Stimulated activated CD4-positive, alpha-beta T cell treated with anti-CD3 and anti-CD28 coated beads, Interleukin-2, amount 100 ng/mL, for 24 hours (primary cell): ENCODE measurements at regions not wholly inside any gene's neighbourhood (a gene's known extent, or its start where the extent isn't known, plus 50 kb on each side); places are given as distances from the start of the nearest gene placed in this dataset.

ENCODE experiments used
- DNase-seq, 2 donors: peaks; one replicate each; pipeline ENCODE4 v3.0.0-alpha.2; 2020

GRCh38 chr6:14621518-14621917 is 503.9 kb downstream of the CD83 start:
- DNase-seq = no peak

- no peak for DNase-seq
Measured at GRCh38 chr6:14622085-14622484, 504.5 kb downstream of the CD83 start.

DNA sequence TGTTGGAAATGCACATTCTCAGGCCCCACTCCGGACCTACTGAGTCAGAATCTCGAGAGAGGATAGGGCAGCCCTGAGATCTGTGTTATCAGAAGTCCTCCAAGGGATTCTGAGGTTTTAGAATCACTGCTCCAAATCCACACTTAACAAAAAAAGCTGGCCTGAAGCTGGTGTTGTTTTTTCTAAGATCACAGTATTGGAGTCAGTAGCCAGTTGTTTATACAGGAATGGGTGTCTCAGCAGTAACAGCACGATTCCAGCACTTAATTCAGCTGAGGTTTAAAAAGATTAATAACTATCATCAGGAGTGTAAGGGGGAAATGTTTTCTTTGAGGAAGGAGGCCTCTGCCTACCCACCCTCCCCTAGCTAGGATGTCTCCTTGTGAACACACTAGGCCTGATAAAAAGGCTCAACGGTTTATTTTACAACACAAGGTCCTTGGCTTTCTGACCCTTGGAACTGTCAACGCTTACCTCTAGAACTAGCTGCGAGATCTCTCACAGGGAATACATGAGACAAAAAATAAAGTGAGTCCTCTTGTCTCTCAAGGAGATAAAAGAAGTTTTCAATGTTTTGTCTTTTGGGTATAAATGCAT is 505.4 kb downstream of the CD83 start:
- no peak for DNase-seq

DNA sequence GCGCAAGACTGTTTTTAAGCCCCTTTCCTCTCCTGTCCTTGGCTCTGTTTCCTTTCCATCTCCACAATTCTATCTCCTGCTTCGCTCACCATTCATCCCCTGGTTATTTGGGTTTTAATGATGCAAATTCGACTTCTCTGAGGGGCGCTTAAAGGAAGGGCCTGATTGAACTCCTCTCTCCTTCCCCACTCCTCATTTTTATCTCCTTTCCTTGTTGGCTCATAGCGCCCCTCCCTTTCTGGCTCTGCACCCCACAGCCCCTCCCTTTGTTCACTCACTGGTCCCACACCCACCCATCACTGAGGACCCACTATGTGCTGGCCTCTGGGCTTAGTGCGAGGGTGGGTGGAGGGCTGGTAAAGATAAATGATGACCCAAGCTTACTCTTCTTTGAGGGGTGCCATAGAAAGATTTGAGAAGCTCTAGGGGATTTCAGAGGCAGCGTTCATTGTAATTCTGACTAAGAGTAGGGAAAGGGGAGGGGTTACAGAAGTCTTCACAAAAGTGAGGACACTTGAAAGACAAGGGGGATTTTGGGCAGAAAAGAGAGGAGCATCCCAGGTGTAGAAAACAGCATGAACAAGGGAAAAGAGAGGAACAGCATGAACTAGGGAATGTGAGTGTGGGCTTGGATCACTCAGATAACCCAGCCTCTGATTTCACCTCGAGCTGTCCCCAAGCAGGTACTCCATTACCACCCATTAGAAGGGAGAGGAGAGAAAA is 507.8 kb downstream of the CD83 start:
- no peak for DNase-seq

DNA sequence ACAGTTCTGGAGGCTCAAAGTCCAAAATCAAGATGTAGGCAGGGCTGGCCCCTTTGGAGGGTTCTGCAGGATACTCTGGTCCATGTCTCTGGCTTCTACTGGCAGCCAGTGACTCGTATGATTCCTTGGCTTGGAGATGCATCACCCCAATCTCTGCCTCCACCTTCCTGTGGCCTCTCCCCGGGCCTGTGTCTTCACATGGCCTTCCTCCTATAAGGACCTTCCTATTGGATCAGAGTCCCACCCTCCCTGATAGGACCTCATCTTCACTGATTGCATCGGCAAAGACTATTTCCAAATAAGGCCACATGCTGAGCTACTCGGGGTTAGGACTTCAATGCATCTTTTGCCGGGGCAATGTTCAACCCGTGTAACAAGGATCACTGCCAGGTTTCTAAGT is 509.0 kb downstream of the CD83 start:
- DNase-seq = no peak

DNA sequence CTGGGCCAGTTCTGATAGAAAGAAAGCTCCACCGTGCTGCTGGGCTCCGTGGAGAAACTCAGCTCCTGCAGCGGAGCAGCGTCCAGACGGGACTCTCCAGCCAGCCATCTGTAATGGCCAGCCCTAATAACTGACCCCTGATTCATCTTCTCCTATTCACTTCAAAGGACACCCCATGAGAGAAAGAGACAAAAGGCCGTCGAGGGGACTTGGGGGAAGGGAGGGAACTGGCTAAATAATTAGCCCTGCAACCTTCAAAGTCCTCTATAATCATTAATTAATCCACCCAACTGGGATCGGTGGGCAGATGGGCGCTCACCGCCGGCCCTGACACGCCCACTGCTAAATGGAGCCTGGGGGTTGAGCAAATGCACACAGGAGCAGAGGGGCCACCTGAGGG is 512.4 kb downstream of the CD83 start:
- no peak for DNase-seq

GRCh38 chr6:14633479-14633878 is 515.9 kb downstream of the CD83 start:
- DNase-seq = no peak

DNA sequence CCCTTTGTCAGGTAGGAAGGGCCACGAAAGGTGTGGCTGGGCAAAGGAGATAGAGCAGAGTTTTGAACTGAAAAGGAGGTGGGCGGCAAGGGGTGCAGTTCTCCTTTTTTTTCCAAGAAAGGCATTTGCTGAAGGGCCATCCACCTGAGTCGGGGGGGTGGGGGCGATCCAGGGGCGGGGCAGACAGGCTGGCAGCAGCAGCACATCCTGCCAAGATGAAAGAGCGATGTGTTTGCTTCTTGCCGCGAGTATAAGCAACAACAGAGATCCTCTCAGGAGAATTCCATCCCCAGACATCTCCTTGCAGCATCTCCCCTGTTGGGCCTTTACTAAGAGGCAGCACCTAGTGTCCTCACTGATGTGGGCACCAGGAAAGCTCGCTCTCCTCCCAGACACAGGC is 516.5 kb downstream of the CD83 start:
- no peak for DNase-seq

GRCh38 chr6:14635195-14635594 is 517.6 kb downstream of the CD83 start:
- DNase-seq = peak; percentile 32 to 49

GRCh38 chr6:14635934-14636591 is 518.5 kb downstream of the CD83 start:
- DNase-seq = no peak

DNA sequence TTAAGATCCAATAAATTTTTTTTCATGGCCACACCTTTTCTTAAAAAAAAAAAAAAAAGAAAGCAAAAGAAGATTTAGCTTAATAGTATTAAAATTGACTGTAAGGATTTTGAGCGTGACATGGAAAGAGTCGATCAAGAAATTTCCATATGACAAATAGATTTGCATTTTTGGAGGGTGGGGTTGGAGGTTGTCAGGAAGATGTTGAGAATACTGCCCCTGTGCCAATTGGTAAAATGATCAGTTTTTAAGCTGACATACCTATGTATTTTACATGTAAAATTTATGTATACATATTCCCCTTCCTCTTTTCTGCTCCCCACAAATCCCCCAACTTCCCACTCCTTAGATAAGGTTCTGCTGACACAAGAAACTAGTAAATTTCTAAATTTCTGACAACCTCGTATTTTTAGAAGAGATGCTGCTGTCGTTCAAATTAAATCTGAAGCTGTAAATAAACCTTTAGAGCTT is 520.9 kb downstream of the CD83 start:
- DNase-seq = no peak

DNA sequence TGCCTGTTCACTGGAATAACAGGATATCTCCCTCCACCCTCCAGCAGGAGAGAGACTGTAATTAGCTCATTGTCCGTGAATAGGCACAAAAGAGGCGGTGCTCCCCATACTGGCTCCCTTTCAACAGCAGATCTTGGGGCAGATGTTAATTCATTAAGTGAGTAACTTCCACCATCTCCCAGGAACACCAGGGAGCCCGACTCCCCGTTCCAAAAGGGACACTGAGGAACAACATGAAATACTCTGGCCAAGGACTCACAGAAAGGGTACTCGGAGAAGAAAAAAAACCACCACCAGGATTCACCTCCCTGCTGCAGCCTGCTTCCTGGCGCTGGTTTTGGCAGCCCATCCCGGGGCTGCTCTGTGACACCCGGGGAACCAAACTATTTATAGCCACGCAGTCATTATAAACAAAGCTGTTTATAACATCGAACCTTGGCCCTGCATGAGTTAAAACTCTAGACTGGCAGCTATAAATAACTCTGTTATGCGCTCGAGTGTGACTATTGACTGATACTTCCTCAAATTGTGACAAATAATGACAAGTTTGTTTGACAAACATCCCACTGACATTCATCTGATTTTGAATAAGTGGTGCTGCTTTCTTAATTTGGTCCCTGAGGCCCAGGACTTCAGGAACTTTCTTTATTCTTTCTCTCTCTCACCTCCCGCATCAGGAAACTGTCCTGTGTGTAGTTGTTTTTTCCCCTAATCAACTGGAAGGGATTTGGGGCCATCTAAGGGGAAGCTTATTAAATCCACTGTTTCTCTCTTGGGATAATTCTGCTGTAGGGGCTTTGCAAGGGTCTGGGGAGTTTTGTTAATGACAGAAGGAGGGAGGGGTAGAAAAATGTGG is 521.6 kb downstream of the CD83 start:
- no peak for DNase-seq

DNA sequence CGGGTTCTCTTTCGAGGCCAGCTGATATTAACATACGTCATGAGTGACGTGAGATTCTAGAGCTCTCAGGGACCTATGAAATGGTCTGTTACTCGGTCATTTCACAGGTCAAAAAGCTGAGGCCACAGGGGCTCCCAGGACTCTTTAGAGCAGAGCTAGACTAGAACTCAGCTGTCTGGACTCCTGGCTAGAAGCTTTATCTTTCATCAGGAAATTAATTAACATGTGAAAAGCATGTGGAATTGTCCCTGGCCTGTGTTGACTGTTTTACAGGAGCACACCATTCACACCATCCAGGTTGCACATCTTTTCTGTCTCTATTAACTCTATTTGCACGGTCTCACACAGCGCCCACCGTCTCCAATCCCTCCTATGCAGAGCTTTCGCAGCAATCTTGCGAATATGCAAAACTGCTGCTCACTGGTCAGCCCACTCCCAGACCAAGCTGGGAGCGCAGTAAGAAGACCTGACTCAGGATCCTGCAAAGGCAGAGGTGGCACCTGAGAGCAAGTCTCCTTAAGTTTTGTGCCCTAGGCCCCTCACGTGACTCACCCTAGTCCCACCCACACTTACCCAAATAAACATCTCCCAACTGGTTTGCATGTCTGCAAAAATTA is 522.5 kb downstream of the CD83 start:
- no peak for DNase-seq

GRCh38 chr6:14640631-14641030 is 523.1 kb downstream of the CD83 start:
- no peak for DNase-seq

GRCh38 chr6:14641423-14642135 is 524.0 kb downstream of the CD83 start:
- DNase-seq = no peak

- no peak for DNase-seq
Measured at GRCh38 chr6:14642136-14642505, 524.5 kb downstream of the CD83 start.

- no peak for DNase-seq
Measured at GRCh38 chr6:14642842-14643241, 525.3 kb downstream of the CD83 start.

GRCh38 chr6:14644381-14644780 is 526.8 kb downstream of the CD83 start:
- DNase-seq = no peak

- DNase-seq = no peak
Measured at GRCh38 chr6:14645221-14645620, 527.6 kb downstream of the CD83 start.

- DNase-seq = no peak
Measured at GRCh38 chr6:14645841-14646240, 528.3 kb downstream of the CD83 start.

DNA sequence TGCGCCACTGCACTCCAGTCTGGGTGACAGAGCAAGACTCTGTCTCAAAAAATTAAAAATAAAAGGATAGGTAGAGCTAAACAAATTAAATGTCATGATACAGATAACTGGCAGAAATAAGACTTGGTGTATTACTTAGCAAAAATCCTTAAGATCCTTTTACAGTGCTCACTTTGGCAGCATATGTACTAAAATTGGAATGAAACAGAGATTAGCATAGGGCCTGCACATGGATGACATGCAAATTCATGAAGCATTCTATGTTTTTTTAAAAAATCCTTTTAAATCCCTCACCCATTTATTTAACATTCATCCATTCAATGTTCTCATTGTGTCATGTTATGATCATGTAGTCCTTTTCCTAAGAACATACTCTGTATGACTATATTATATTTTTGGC is 528.8 kb downstream of the CD83 start:
- no peak for DNase-seq

- no peak for DNase-seq
Measured at GRCh38 chr6:14647357-14647756, 529.8 kb downstream of the CD83 start.
